ENCODE measurements at regions not wholly inside any gene's neighbourhood (a gene's known extent, or its start where the extent isn't known, plus 50 kb on each side); places are given as distances from the start of the nearest gene placed in this dataset.

- no peak for TF ChIP-seq CTCF (IDR thresholded peaks at IDR 0.05)
- no peak for TF ChIP-seq POLR2A (IDR thresholded peaks at IDR 0.05)
Observed at GRCh38 chr7:11899247-11899646, 67.2 kb upstream of the THSD7A start.

All from adrenal gland (tissue), 5 donors.